ENCODE measurements at regions not wholly inside any gene's neighbourhood (a gene's known extent, or its start where the extent isn't known, plus 50 kb on each side); places are given as distances from the start of the nearest gene placed in this dataset.
A peak's percentile ranks its signal among the peaks of the same experiment; 100 is the strongest.

DNA sequence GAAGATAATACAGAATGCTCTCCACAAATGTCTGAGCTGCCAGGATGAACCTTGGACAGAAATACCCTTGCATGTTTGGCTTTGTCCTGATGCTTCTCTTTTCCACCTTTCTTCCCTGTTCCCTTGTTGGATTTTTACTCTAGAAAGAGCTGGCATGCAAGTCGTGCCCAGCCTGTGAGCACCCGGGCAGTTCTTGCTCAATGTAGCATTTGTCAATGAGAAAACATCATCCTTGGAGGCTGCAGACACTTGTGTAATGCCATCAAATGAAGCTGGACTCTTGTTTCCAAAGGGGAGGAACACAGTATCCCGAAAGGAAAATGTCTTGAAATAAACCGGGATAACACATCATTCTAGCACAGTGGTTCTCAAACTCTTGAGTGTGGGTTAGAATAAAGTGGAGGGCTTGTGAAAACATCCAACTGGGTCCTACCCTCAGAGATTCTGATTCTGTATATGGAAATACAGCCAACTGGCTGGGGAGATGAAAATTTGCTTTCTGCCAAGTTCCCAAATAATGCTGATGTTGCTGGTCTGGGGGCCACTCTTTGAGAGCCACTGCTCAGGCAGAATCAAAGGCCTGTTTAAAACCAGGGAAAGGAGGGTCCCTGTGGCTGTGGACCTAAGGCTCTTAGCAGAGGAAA, 237.2 kb downstream of the SPATA18 start:
- DNase-seq (ENCODE audit: low spot score): no peak

DNA sequence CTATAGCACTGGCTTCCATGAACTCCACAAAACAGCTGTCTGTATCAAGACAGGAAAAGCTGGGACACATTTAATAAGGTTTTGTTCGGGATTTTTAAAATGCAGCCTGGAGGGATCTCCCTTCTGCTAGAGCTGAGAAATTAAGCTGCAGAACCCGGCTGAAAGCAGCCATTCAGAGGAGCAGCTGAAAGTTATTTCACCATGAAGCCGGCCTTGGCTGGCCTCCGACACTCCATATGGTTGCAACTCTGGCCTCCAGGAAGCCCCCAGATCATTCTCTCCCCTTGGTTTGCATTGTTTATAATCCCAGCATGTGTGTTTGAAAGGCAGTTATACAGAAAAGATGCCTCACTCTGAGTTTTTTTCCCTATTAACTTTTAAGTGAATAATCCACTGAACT, 239.4 kb downstream of the SPATA18 start:
- DNase-seq (ENCODE audit: low spot score): peak; percentile 4

DNA sequence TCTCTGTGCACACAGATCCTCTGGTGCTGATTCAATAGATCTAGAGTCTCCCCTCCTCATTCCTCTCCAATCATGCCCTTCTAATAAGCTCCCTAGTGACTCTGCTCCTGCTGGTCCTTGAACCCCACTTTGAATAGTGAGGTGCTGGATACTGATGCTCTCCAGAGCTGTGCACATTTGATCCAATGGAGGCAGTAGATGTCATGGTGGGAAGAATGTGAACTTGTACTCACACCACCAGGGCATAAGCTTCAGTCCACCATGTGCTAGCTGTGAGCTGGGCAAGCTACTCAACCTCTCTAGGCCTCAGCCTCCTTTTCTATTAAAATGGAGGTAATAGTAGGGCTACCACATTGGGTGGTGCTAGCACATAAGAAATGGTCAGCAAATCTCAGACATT, 241.1 kb downstream of the SPATA18 start:
- DNase-seq (ENCODE audit: low spot score): no peak

DNA sequence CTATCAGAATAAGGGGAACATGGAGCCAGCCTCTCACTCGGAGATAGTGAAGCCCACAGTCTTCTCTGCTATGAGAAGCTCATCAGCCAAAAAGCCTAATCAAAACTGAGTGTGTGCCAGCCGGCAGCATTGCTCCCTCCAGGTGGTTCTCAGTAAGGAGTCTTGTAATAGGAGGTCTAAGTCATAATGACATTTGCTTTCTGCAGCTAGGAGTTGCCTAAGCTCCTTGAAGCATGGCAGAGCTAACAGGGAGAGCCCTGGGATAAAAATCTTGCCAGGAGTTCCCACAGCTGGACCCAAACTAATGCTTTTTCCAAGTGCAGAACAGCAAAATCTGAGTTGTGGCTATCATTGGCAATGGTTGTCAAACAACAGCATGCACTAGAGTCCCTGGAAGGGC, 245.2 kb downstream of the SPATA18 start:
- DNase-seq (ENCODE audit: low spot score): no peak

DNA sequence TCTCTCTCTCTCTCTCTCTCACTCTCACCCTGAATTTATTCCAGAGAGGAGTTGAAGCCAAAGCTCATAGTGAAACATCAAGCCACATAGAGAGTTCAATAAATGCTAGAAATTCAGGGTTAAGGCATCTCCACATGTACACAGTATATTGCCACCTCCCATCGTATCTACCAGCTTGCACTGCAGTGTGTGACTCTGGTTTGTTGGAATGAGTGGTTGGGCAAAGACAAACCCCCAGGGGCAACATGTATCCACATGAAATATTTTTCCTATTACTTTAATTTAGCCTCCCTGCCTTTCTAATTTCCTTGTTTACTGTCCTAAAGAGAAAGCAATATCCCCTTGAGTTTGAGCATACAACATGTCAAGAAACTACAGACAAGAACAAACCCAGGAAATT, 247.3 kb downstream of the SPATA18 start:
- no peak for DNase-seq (ENCODE audit: low spot score)

DNA sequence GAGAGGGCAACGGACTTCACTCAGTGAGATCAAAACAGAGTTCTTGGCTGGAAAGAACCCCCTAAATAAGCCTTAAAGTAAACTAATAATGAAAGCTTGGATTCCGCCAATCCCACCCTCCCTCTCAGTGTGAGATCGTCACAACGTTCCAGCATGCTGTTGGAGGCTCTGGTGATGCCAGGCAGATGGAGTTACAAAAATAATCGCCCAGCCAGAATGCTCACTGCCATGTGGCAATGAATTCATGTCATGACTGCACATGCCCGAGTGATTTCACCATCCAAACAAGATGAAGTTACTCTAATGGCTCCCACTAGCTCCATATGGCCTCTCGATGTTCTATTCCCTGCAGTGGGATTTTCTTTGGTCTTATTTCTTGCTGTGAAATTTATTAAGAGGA, 248.0 kb downstream of the SPATA18 start:
- DNase-seq (ENCODE audit: low spot score): no peak

DNA sequence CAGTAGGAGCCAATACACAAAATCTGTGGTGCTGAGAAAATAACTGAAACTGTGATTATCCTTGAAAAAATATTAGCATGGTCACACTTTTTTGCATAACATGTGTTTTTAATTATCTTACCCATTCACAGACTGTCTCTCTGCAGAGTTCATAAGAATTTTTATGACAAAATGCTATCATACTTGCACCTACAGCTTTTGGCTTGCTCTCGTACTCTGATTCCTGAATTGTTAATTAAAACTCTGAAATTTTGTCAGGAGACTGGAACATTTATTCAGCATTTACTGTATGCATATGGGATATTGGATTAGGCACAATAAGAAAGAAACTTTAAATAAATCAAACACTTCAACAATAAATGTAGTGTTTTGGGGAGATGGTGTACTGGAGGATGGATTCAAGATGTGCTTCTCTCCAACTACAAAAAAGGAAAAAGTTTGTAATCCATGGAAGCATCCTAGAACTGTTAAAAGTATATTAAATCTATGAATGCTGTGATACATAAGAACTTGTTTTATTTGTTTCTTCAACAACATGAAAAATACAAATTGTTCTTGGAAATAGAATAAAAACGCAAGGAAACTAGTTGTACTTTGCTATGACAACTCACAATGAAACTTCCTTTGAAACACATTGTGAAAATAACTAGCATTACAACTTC, 260.5 kb downstream of the SPATA18 start:
- DNase-seq (ENCODE audit: low spot score): no peak

DNA sequence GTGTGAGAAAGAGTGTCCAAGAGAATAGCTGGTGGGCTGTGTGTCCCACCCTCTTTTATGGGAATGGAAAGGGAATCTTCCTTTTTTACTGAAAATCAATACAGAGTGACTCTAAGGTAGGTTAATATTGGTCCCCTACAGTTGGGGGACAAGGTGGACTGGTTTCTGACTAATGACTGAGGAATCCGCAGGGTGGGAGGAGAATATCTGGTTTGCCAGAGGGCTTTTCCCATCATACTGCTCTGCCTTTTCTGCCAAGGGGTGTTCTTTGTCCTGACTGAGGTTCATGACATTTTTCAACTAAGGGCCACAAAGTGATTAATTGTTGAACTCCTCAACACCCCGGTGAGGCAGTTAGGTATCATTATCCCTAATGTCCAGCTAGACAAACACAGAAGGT, 261.6 kb downstream of the SPATA18 start:
- no peak for DNase-seq (ENCODE audit: low spot score)

DNA sequence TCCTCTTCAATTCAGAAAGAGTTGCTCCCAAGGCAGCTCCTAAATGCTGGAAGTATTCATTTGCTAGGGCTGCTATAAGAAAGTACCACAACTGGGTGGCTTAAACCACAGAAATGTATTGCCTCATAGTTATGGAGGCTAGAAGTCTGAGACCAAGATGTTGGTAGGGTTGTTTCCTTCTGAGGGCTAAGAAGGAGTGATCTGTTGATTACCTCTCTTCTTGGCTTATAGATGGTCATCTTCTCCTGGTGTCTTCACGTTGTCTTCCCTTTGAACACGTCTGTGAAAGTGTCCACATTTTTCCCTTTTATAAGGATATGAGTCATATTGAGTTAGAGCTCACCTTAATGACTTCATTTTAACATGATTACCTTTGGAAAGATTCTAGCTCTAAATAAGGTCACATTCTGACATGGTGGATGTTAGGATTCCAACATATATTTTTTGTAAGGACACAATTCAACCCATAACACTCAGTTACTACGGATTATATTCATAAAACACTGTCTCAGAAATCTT, 266.3 kb downstream of the SPATA18 start:
- no peak for DNase-seq (ENCODE audit: low spot score)

DNA sequence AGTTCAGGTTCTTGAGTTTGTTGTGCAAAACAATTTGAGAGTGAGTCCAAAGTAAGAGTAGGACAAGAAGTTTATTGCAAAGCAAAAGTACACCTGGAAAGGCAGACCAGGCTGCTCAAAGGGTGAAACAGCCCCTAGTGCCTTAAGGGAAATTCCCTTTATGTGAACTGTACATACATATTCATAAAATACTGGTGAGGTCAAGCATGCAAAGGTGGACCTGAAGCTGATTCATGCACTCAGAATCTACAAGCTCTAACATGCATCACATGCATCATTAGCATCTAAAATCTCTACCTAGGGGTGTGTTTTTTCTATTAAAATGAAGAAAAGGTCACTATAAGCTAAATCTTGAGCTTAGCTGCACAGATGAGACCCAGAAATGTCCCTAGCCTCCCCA, 266.9 kb downstream of the SPATA18 start:
- DNase-seq (ENCODE audit: low spot score): no peak

DNA sequence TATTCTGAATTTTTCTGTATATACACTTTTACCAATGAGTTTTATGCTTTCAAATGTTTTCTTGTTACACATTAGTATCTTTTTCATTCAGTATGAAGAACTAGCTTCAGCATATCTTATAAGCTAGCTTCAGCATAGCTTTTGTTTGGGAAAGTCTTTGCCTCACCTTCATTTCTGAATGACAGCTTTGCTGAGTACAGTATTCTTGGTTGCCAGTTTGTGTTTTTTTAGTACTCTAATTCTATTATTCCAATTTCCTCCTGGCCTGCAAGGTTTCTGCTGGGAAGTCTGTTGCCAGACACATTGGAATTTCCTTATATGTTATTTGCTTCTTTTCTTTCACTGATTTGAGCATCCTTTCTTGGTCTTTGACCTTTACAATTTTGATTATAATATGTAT, 278.8 kb downstream of the SPATA18 start:
- no peak for DNase-seq (ENCODE audit: low spot score)

DNA sequence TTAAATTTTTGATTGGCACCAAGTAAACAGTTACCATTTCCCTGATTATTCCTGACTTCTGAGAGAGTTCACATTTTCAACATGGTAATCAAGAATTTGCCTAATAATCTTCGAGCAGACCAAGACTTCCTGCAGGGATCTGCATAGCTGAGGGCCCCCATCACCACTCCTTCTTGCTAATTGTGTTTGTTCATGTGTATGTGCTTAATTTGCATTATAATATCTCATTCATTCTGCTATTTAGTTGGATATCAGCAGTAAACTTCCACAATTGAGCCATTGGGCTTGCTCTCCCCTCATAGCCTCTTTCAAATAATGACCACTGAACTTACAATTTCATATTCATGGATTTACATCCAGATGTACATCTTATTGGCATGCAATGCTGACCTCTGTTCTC, 292.5 kb downstream of the SPATA18 start:
- no peak for DNase-seq (ENCODE audit: low spot score)

DNA sequence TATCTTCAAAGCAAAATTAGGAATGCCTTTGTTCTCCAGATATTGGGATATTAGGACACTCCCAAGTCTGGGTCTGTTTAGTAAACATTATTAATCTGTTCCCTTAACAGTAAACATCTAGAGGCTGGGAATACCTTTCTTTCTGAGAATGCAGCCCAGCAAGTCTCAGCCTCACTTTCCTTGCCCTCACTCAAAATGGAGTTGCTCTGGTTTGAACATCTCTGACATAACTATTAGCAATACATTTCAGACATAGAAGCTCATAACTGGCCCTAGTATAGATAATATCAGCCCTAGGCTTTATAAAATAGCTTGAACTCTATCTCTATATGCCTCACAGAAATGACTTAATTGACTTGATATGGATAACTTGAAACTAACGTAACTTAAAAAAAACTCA, 299.8 kb downstream of the SPATA18 start:
- no peak for DNase-seq (ENCODE audit: low spot score)

DNA sequence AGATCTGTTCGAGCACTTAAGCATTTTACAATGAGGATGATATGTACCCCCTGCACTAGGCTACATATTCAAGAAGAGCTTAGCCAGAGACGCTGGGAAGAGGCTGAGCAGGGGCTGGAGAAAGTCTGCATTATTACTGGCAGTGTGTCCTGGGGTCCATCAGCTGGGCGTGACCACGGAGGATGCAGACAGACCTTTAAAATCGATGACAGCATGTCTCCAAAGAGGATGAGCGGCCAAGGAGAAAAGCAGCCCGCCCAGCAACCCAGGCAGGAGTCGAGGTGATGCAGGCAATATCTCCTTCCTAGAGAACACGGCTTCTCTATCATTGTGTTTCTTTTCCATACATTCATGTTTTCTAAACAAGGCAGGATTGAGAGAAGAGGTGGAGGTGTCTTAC, 300.7 kb downstream of the USP46 start:
- DNase-seq (ENCODE audit: low spot score): no peak

DNA sequence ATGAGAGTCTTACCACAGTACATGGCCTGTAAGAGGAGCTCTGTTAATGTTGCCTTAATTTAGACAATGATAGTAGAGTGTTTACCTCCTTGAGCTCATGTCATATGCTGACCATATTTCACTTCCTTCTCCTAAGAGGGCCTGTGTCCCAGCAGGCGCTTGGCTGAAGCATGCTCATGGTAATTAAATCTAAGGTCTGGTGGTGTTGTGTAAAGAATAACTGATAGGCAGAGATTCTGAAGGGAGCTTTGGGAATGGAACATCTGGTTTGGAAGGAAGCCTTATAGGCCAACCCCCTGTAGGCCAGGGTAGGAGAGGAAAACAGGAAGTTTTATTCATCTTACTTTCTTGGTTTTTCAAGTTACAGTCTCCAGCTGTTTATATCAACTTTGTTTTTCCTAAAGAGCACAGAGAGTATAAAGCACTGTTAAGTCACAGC, 300.2 kb downstream of the USP46 start:
- DNase-seq (ENCODE audit: low spot score): no peak

DNA sequence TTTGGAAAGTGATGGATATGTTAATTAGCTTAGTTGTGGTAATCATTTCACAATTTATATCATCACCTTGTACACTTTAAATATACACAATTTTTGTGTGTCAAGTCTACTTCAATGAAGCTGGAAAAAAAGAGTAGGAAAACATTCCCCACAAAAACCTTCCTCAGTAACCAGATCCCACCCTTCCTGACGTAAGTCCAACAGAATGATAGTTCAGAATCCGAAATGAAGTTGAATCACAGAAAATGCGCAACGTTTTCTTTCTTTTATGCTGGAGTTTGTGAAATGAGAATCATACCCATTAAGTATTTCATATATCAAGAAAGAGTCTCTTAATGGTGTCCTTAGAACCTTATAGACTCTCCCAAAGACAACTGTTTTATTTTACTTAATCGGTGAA, 292.9 kb downstream of the USP46 start:
- no peak for DNase-seq (ENCODE audit: low spot score)

DNA sequence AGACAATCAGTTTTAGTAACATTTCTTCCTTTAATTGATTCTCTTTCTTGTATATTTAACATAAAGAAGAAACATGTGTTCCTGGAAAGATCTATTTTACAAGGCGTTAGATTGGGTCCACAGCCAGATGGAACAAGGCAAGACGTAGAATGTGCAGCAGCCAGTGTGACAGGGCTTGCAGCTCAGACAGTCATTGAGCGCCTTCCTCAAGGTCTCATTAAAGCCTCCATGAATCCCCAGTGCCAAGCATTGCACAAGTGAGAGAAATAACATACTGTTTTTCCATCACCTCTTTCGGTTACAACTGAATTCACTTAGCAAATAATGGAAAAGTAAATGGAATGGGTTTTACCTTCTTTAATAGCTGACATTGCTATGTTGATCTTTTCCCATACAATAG, 292.5 kb downstream of the USP46 start:
- no peak for DNase-seq (ENCODE audit: low spot score)

DNA sequence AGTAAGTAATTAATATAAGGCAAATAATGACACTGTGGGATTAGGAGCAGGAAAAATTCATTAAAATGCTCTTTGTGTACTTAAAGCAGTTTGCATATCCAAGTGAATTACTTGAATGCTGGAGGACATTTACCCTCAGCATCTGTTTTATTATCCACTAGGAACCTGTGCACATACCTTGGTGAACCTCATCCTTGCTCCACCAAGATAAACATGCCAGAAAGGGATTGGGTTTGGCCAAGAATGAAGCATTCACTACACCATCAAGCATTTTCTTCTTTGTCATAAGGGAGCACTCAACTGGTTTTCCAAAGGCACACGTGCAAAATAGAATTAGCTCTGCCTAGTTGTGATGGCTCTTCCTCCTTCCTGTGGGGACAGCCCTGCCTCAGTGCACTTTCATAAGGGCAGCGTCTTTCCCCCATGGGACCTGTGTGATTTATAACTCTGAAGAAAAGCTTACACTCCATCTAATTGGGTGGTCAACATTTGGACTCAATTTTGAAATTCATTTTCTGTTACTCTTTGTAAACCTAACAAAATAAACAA, 291.7 kb downstream of the USP46 start:
- no peak for DNase-seq (ENCODE audit: low spot score)

DNA sequence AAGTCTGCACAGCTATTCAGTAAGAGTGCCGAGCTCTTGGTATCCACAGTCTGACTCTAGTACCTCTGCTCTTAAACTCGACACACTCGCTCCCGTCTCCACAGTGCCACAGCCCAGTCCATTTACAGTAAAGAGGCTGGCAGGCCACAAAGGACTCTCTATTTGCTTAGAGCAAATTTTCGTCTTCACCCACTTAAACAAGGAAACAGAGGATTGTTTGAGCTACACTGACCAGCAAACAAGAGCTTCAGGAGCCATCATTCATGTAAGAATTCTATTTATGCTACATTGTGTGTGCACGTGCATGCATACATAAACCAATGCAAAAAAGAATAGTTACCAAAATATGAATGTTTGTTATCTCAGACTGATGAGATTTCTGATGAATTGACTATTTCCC, 290.2 kb downstream of the USP46 start:
- no peak for DNase-seq (ENCODE audit: low spot score)

DNA sequence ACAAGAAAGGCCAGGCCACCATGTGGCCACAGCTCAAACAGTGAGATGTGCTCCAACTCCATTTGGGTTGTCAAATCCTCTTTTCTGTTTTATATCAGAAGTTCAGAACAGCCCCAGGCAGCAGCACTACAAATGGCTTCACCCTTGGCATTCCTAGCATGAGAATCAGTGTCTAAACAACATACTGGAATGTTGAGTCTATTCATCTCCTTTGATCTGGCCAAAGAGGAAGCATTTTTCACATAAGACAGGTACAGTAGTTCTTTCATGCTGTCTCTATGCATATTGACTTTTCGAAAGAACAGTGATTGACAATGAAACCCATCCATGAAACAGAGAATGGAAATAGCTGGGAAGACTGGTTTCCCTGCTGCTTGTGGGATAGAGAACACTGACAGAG, 289.5 kb downstream of the USP46 start:
- DNase-seq (ENCODE audit: low spot score): no peak

DNA sequence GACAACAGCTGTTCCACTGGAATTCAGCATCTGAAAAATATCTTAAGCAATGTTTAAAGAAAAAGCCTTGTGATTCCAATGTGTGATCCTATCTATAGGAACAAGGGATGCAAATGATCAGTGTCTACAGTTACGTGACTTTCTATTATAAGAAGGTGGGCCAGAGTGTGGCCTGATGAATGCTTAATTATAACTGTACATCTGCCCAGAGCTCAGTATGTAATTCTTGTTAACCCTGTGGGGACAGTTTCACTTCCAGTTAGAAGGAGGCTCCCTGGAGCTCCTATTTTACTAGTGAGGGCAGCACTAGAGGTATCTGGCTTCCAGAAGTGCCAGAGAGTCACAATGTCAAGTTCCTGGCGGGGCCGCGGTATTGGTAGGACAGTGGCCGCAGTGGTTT, 288.5 kb downstream of the USP46 start:
- DNase-seq (ENCODE audit: low spot score): no peak

DNA sequence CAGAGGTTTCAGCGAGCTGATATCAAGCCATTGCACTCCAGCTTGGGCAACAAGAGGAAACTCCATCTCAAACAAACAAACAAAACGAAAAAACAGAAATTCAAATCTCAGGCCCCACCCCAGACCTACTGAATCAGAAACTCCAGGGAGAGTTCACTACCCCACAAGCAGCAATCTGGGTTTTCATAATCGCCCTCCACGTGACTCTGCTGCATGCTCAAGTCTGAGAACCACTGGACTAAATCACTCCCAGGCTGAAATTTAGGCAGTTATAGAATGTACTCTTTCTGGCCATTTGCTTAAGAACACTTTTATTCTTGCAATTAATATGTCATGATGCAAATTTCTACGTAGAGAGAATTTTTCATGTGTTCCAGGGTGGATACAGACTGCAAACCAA, 287.3 kb downstream of the USP46 start:
- DNase-seq (ENCODE audit: low spot score): no peak

DNA sequence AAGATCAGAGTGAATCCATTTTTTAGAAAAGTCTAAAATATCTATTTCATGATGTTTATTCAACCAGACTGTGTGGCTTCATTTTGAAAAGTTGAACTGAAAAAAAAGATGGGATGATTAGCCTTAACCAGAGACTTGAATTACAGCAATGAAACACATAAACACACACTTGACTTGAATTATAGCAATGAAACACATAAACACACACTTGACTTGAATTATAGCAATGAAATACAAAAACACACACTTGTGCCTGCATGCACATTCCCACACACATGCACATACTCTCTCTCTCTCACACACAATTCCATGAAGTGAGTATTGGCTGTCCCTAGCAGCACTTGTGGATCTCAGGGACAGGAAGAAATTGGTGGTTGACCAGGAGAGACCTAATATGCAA, 286.8 kb downstream of the USP46 start:
- DNase-seq (ENCODE audit: low spot score): no peak

DNA sequence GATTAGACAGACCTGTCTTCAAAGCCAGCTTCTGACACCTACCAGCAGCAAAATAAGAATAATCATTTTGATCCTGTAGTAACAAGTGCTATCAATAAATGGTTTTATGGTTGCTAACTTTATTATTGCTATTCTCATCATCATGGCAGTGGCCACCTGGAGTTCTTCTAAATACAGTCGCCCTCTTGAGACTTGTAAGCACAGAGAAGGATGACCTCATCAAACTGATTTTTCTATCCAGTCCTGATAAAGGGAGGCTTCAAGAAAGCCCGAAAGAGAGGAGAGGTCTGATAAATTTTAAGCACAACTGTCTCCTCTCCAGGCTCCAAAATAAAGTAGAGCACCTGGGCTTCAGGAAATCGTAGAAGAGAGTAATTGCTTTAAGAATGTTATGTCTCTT, 286.4 kb downstream of the USP46 start:
- DNase-seq (ENCODE audit: low spot score): no peak
